ENCODE measurements at regions not wholly inside any gene's neighbourhood (a gene's known extent, or its start where the extent isn't known, plus 50 kb on each side); places are given as distances from the start of the nearest gene placed in this dataset.

DNA sequence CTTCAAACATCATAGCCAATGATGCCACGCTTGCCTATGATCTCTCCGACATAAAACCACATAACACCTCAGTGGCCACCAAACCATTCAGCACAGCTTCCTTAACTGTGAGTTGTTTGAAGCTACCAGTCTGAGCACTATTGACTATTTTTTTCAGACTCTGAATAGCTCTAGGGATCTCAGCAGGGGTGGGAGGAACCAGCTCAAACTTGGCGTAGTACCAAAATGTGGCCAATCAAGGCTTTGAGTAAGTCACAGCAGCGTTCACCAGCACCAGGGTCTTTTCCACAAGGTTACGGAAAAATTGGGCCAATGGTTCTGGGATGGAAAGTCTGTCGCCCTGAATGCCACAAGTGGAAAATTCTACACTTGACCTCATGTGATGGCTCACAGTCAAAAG, 70.6 kb downstream of the SMPDL3A start:
- TF ChIP-seq, protein P1, sequence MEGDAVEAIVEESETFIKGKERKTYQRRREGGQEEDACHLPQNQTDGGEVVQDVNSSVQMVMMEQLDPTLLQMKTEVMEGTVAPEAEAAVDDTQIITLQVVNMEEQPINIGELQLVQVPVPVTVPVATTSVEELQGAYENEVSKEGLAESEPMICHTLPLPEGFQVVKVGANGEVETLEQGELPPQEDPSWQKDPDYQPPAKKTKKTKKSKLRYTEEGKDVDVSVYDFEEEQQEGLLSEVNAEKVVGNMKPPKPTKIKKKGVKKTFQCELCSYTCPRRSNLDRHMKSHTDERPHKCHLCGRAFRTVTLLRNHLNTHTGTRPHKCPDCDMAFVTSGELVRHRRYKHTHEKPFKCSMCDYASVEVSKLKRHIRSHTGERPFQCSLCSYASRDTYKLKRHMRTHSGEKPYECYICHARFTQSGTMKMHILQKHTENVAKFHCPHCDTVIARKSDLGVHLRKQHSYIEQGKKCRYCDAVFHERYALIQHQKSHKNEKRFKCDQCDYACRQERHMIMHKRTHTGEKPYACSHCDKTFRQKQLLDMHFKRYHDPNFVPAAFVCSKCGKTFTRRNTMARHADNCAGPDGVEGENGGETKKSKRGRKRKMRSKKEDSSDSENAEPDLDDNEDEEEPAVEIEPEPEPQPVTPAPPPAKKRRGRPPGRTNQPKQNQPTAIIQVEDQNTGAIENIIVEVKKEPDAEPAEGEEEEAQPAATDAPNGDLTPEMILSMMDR (conservative IDR thresholded peaks at IDR 0.05; ENCODE audit: control insufficient read depth, insufficient read depth, low read depth, low read length) = no peak
- no peak for DNase-seq (ENCODE audit: low read depth)
- H3K4me3 ChIP-seq (ENCODE audit: control insufficient read depth, low read depth, low read length) = no peak overlapping the region

DNA sequence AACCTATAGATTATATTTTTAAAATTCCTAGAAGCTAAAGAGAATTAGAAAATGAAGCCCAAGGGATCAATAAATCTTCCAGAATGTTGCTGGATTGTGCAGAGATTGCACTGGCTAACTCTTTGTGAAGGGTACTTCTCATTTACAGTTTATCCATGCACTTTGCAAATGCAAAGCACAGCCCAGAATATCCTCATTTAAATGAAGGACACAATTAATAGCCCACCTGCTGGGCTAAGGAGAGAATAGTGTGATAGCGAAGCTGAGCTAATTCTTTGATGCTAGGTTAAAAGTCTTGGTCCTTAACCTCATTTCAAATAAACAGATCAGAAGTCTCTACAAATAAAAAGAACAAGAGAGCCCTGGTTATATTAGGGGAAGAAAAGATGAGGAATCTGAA, 72.5 kb downstream of the SMPDL3A start:
- TF ChIP-seq, protein P1 (conservative IDR thresholded peaks at IDR 0.05; ENCODE audit: control insufficient read depth, insufficient read depth, low read depth, low read length) = no peak

DNA sequence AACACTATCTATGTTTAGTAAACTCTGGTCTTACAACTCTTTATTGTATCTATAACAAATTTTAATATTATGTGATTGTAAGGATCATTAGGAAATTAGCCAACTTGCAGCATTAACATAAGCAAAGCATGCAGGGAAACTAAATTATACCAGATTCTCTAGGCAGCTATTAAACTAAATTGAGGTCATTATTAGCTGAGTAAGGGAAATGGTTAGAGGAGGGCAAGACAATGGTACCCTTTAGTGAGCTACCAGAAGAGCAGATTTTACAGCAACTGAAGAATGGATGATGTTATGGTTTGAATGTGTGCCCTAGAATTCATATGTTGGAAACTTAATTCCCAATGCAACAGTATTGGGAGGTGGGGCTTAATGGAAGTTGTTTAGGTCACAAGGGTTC, 79.1 kb downstream of the SMPDL3A start:
- no peak for DNase-seq (ENCODE audit: low read depth)
- TF ChIP-seq, protein P1 (conservative IDR thresholded peaks at IDR 0.05; ENCODE audit: control insufficient read depth, insufficient read depth, low read depth, low read length) = no peak
- no peak overlapping the region for H3K4me3 ChIP-seq (ENCODE audit: control insufficient read depth, low read depth, low read length)

More for the DNA sequence above, 72.5 kb downstream of the SMPDL3A start:
- H3K4me3 ChIP-seq (ENCODE audit: control insufficient read depth, low read depth, low read length) = no peak overlapping the region
- no peak for DNase-seq (ENCODE audit: low read depth)

DNA sequence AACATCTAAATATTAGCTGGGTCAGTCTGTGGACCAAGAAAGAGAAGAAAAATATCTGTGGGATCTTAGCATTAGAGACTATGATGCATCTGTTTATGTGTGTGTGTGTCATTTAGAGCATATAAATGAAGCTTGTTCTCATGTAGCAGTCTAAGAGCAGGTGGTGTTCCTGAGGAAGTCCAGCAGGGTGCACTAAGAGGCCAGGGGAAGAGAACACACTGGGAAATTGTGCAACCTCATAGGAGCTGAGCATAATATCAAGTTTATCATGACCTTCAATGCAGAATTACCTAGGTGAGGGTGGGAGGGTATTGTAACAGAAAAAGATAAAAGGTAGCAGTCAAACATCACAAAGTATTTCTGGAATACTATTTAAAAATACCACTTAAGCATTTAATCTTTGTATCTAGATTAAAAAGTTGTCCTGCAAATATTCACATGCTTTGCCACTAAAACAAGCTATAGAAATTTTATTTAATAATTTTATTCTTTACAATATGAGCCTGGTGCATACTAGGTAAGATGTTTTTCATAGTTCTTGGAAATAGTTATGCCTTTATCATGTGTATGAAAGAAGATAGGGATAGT, 80.5 kb downstream of the SMPDL3A start:
- TF ChIP-seq, protein P1 (conservative IDR thresholded peaks at IDR 0.05; ENCODE audit: control insufficient read depth, insufficient read depth, low read depth, low read length) = peak; percentile 84
- peak; percentile 73 for DNase-seq (ENCODE audit: low read depth)
- no peak overlapping the region for H3K4me3 ChIP-seq (ENCODE audit: control insufficient read depth, low read depth, low read length)

DNA sequence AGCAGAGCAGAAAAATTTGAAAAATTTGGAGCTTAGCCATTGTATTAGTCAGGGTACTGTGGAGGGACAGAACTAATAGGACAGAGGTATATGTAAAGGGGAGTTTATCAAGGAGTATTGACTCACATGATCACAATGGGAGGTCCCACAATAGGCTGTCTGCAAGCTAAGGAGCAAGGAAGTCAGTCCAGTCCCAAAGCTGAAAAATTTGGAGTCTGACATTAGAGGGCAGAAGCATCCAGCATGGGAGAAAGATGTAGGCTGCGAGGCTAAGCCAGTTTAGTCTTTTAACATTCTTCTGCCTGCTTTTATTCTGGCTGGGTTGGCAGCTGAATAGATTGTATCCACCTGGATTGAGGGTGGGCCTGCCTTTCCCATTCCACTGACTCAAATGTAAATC, 82.0 kb downstream of the SMPDL3A start:
- TF ChIP-seq, protein P1 (conservative IDR thresholded peaks at IDR 0.05; ENCODE audit: control insufficient read depth, insufficient read depth, low read depth, low read length) = no peak
- DNase-seq (ENCODE audit: low read depth) = peak; percentile 4

DNA sequence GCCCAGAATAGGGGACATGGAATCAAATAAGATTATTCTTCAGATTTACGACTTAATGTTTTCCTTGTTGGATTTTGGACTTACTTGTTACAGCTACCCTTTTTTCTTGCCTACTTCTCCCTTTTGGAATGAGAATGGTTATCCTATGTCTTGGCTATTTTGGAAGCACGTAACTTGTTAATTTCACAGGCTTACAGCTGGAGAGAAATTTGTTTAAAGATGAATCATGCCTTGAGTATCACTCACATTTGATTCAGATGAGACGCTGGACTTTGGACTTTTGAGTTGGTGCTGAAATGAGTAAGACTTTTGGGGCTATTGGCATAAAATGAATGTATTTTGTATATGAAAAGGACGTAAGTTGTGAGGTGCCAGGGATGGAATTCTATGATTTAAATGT, 83.3 kb downstream of the SMPDL3A start:
- DNase-seq (ENCODE audit: low read depth) = no peak
- TF ChIP-seq, protein P1 (conservative IDR thresholded peaks at IDR 0.05; ENCODE audit: control insufficient read depth, insufficient read depth, low read depth, low read length) = no peak
- no peak overlapping the region for H3K4me3 ChIP-seq (ENCODE audit: control insufficient read depth, low read depth, low read length)

More for the DNA sequence above, 82.0 kb downstream of the SMPDL3A start:
- H3K4me3 ChIP-seq (ENCODE audit: control insufficient read depth, low read depth, low read length) = no peak overlapping the region

DNA sequence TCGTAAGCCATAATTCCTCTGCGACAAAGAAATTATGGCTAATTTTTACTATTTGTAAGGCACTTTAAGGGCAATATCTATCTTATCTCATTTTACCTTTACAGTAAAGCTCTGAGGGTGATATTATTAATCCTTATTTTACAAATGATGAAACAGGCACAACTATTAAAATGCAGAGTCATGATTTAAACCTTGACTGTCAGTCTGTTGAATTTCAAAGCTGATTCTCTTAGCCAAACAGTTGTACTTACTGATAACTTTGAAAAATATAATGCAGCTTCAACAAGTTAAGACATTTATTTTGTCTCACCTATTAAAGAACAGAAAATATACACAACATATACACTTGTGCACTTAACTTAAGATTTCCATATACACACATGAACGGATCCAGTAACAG, 88.2 kb downstream of the SMPDL3A start:
- DNase-seq (ENCODE audit: low read depth) = no peak
- no peak overlapping the region for H3K4me3 ChIP-seq (ENCODE audit: control insufficient read depth, low read depth, low read length)
- TF ChIP-seq, protein P1 (conservative IDR thresholded peaks at IDR 0.05; ENCODE audit: control insufficient read depth, insufficient read depth, low read depth, low read length) = no peak

Data from fibroblast of mammary gland (primary cell).